Keratinocyte (primary cell): ENCODE measurements at regions not wholly inside any gene's neighbourhood (a gene's known extent, or its start where the extent isn't known, plus 50 kb on each side); places are given as distances from the start of the nearest gene placed in this dataset.

ENCODE experiments used
- EZH2 ChIP-seq: IDR thresholded peaks from one replicate; pipeline ENCODE4 v1.6.1; 2012; ENCODE audit warnings: inconsistent platforms, mild to moderate bottlenecking, low read length, moderate library complexity
- TF ChIP-seq, protein P1 (sequence below), 3 experiments: IDR thresholded peaks in 1 of 3; conservative IDR thresholded peaks in 1 of 3; optimal IDR thresholded peaks in 1 of 3; 2 replicates in 2 of 3; 3 replicates in 1 of 3; pipeline versions ENCODE3 to v1.5.1; 2011; ENCODE audit warnings: low read length in 3 of 3, mild to moderate bottlenecking in 3 of 3, moderate library complexity in 2 of 3, control low read depth in 1 of 3, inconsistent platforms in 1 of 3; ENCODE audit not compliant: insufficient read depth in 2 of 3; ENCODE audit errors: extremely low read depth in 1 of 3

DNA sequence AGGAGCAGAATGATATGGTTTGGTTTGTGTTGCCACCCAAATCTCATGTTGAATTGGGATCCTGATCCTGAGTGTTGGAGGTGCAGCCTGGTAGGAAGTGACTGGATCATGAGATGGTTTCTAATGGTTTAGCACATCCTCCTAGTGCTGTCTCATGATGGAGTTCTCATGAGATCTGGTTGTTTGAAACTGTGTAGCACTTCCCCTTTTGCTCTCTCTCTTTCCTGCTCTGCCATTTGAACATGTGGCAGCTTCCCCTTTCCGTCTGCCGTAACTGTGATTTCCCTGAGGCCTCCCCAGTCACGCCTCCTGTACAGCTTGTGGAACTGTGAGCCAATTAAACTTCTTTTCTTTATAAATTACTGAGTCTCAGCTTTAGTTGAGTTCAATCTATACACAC, 756.8 kb upstream of the CDH6 start:
- TF ChIP-seq, protein P1, sequence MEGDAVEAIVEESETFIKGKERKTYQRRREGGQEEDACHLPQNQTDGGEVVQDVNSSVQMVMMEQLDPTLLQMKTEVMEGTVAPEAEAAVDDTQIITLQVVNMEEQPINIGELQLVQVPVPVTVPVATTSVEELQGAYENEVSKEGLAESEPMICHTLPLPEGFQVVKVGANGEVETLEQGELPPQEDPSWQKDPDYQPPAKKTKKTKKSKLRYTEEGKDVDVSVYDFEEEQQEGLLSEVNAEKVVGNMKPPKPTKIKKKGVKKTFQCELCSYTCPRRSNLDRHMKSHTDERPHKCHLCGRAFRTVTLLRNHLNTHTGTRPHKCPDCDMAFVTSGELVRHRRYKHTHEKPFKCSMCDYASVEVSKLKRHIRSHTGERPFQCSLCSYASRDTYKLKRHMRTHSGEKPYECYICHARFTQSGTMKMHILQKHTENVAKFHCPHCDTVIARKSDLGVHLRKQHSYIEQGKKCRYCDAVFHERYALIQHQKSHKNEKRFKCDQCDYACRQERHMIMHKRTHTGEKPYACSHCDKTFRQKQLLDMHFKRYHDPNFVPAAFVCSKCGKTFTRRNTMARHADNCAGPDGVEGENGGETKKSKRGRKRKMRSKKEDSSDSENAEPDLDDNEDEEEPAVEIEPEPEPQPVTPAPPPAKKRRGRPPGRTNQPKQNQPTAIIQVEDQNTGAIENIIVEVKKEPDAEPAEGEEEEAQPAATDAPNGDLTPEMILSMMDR (optimal IDR thresholded peaks at IDR 0.05 in 1 of 3, IDR thresholded peaks at IDR 0.05 in 1 of 3, conservative IDR thresholded peaks at IDR 0.05 in 1 of 3; ENCODE audit: extremely low read depth in 1 of 3, insufficient read depth in 2 of 3, low read length in 3 of 3): no peak
- no peak for TF ChIP-seq EZH2
